ENCODE measurements at regions not wholly inside any gene's neighbourhood (a gene's known extent, or its start where the extent isn't known, plus 50 kb on each side); places are given as distances from the start of the nearest gene placed in this dataset.

DNA sequence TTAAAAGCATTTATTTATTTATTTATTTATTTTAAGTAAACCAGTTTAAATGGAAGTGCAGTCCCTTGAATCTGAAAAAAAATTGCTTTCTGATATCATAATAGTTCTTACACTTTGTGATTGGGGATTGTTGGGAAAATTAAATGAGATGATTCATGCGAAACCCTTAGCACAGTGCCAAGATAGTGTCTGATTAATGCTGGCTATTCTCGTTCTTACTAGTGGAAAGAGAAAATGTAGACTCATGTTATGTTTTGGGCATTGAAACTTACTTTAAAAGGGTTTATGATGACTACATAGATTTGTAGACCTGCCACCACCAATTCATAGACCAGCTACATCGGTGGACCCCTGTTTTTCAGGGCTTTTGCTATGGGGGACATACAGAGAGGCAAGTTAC, 229.2 kb upstream of the ZFP64 start:
- in situ Hi-C loops (cut with HindIII; ENCODE audit: low sequenced_read_pairs), result loop anchor here (5.0 kb wide), 1 partner anchor 71 kb away; no protein-coding TSS in a partner anchor

DNA sequence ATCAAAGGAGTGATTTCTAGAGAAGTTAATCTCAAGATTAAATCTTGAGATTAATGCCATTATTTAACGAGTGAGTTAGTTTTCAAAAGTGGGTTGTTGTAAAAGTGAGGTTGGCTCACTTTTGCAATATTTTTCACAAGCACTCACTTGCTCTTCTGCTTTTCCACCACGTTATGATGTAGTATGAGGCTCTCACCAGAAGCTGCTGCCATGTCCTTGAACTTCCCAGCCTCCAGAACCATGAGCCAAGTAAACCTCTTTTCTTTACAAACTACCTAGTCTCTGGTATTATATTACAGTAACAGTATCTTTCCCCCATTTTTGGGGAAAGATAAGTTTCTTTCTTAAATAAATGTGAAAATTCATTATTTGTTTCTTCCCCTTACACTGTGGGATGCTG, 227.6 kb upstream of the ZFP64 start:
- in situ Hi-C loops (cut with HindIII; ENCODE audit: low sequenced_read_pairs), result no loop called here

DNA sequence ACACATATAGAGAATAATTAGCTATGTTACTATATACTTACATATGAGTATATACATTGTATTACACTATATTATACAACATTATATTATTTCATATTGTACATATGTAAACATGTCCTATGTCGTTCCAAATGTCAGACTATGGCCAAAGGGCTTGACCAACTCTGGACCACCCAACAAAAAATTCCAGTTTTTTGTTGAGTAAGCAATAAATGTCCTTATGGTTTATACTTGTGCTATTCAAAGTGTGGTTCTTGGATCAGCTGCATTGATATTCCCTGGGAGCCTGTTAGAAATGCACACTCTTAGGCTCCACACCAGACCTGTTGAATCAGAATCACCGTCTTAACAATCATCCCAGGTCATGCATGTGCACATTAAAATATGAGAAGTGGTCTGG, 225.4 kb upstream of the ZFP64 start:
- in situ Hi-C loops (cut with HindIII; ENCODE audit: low sequenced_read_pairs), result no loop called here

DNA sequence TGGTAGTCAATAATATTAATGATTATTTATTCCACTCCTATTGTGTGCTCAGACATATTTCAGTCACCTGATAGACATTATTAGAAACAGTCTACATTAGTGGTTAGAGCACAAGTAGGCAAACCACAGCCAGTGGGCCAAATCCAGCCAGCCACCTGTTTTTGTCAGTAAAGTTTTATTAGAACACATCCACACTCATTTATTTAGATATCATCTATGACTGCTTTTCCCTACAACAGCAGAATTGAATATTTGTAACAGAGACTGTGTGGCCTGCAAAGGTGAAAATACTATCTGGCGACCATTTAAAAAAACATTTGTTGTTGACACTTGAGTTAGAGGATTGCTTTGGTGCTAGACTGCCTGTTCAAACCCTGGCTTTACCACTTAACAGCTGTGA, 220.0 kb upstream of the ZFP64 start:
- in situ Hi-C loops (cut with HindIII; ENCODE audit: low sequenced_read_pairs), result no loop called here

DNA sequence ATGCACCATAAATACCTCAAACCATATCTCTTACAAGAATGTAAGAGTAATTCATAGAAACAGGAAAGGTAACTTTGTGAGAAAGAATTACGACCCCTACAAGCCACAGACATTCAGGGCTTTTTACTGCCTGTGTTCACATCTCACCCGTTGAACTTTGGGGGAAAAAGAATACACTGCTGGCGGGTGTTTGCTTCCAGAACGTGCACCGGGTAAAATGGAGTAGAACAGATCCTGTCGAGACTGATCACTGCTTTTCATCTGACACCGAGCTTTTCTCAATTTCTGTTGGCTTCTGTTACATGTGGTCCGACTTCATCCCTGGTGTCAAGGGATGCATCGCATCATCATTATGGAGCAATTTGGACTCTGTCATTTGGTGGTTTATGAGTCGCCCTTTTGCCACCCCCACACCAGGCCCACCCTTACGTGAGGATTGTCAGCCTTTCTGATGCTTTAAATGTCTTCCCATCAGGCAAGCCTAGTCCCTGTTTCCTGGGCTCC, 219.2 kb upstream of the ZFP64 start:
- in situ Hi-C loops (cut with HindIII; ENCODE audit: low sequenced_read_pairs), result no loop called here

DNA sequence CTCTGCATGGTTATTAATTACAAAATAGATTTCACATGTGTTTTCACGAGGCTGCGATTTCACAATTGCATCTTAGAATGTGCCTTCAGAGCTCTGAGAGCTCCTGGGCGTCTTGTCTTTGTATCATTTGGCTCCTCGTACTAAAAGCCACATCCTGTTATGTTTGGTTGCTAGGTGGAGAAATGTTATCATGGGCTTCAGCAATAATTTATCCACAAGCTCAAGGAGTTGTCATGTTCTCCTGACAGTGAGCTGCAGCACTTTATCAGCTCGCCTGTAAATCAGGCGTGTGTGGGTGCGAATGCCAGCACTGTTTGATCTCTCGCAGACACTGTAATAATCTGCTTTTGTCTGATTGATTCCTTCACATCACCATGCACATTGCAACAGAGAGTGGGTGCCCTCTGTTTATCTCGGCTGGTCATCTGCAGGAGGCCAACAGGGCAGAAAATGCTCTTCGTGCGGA, 218.6 kb upstream of the ZFP64 start:
- in situ Hi-C loops (cut with HindIII; ENCODE audit: low sequenced_read_pairs), result no loop called here

DNA sequence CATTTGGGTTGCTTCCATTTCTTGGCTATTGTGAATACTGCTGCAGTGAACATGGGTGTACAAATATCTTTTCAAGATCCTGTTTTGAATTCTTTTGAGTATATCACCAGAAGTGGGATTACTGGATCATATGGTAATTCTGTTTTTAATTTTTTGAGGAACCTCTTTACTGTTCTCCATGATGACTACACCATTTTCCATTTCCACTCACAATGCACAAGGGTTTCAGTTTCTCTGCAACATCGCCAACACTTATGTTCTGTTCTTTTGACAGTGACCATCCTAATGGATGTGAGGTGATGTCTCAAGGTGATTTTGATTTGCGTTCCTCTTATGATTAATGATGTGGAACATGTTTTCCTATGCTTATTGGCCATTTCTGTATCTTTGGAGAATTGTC, 214.4 kb upstream of the ZFP64 start:
- in situ Hi-C loops (cut with HindIII; ENCODE audit: low sequenced_read_pairs), result no loop called here

DNA sequence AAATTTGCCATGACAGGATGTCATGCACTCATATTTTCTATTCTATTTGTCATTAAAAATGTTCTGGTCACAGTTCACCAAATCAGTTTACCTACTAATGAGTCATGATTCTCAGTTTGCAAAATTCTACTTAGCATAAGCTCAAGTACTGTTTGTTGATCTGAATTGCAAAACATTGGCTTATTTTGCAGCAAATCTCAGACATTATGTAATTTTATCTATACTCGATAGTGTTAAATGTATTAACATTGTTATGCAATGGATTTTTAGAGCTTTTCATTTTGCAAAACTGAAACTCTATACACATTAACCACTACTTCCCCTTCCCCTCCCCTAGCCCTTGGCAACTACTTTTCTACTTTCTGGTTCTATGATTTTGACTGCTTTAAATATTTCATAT, 213.8 kb upstream of the ZFP64 start:
- in situ Hi-C loops (cut with HindIII; ENCODE audit: low sequenced_read_pairs), result no loop called here

DNA sequence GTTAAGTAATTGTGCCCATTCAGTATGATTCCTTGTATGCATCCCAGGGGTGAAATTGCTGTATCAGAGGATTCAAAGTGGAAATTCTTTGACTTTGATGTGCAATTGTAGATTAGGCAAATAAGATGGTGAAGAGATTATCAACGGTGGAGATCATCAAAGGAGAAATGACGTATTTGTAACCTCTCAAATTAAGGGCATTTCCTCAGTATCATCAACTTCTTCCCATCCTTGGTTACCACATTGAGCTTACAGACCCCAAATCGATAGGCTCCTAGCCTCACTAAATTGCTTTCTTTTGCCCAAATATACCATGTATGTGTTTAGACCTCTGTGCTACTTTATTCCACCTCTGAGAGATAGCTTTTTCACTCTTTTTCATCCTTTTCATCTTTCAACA, 213.1 kb upstream of the ZFP64 start:
- in situ Hi-C loops (cut with HindIII; ENCODE audit: low sequenced_read_pairs), result no loop called here

DNA sequence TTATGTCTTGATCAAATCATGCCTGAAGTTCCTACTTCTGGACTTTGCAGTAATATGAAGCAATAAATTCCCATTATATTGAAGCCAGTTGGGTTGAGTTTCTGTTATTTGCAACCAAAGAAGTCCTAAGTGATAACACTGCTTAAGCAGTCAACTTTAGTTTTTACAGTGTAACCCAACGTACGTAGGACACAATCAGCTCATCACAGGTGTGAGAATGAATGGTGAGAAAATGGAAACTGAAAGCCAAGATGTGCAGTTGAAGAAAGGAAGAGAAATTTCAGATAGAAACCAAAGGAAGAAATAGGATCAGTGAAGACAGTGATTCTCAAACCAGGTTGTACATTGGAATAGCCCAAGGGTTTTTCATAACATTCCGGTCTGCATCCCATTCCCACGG, 211.4 kb upstream of the ZFP64 start:
- in situ Hi-C loops (cut with HindIII; ENCODE audit: low sequenced_read_pairs), result no loop called here

DNA sequence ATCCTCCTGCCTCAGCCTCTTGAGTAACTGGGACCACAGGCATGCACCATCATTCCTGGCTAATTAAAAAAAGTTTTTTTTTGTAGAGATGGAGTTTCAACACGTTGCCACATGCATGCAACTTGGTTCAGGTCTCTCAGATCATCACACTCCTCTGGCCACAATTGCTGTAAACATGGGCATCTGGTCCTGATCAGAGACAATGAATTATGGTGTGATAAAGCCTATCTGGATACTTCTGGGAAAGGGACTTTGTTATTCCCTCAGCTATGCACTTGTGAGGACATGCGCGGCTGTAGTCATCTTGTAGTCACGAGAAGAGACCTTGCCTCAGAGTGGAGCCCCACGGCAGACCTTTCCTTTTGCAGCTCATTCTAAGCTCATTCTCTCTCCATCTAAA, 210.9 kb upstream of the ZFP64 start:
- in situ Hi-C loops (cut with HindIII; ENCODE audit: low sequenced_read_pairs), result no loop called here

DNA sequence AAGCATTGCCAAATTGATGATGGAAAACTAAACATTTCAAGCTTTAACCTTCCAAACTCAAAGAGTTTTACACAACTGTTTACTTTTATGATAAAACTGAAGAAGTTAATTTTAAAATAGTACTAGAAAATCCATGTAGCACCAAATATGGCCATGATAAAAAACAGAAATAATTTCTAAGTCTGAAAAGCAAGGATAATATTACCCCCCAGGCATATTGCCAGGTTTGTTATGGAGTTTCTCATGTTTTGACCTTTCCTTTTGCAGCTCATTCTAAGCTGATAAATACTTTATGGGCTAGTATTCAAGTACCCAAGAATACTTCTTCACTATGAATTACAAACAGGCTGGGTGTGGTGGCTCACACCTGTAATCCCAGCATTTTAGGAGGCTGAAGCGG, 209.9 kb upstream of the ZFP64 start:
- in situ Hi-C loops (cut with HindIII; ENCODE audit: low sequenced_read_pairs), result no loop called here

DNA sequence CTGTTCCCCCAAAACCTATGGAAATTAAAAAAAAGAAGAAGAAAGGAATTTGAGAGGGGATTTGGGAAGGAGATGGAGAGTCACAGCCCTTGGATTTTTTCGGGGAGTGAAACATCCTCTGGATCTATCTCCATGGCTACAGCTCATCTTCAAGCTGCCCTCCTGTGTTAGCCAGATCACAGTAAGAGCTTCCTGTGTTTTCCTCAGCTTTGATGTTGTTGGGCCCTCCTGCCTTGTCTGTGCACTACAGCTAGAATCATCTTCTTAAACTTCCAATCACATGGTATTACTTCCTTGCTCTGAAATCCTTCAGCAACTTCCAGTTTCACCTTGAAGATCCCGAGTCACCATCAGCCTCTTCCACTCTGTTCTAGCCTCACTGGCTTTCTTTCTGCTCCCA, 207.8 kb upstream of the ZFP64 start:
- in situ Hi-C loops (cut with HindIII; ENCODE audit: low sequenced_read_pairs), result no loop called here

DNA sequence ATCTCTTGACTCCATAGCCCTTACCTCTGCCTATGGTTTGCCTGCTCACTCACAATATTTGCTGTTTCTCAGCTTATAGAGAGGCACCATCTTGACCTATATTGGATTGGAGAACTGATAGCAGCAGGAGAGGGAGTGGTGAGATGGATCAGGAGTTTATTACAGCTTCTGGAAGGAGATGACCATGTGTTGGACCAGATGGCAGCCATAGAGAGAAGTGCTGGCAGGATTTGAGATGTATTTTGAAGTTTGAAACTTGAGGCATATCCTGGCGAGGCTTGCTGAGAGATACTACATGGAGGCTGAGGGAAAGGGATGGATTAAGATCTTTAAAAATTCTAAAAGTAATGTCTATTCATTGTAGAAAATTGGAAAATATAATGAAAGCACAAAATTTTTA, 198.0 kb upstream of the ZFP64 start:
- in situ Hi-C loops (cut with HindIII; ENCODE audit: low sequenced_read_pairs), result no loop called here

DNA sequence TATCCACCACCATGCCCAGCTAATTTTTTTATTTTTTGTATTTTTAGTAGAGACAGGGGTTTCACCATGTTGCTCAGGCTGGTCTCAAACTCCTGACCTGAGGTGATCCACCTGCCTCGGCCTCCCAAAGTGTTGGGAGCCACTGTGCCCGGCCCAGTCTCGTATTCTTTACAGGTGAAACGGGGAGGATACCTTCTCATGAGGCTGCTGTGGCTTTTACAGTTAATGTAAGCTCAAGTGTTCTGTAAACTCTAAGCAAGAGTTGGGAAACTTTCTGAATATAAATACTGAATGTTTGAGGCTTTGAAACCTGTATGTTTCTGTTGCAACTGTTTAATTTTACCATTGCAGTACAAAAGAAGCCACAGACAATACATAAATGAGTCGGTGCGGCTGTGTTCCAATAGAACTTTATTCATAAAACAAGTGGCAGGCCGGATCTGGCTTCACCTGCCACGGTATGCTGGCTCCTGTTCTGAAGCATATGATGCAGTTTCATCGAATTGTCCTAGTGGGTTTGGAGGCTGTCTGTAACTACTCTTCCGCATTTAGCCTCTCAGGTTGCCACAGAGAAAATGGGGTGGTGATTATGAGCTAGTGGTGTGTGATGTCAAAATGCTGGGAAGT, 192.5 kb upstream of the ZFP64 start:
- in situ Hi-C loops (cut with HindIII; ENCODE audit: low sequenced_read_pairs), result no loop called here

DNA sequence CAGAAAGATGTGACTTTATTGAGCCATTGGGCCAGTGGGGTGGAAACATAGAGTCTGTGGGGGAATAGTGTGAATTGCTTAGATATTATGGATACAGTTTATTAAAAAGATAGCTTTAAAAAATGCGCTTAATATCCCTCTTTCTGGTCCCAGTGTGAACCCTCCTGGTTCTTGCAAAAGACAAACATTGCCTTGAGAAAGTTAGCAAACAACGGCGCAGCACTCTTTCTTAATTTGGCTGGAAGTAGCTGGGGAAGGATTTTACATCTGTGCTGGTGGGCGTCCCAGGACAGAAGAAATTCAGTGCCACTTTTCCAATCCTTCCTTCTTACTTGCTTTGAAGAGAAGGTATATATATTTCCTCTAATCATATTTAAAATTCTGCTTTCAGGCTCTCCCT, 191.4 kb upstream of the ZFP64 start:
- in situ Hi-C loops (cut with HindIII; ENCODE audit: low sequenced_read_pairs), result no loop called here

DNA sequence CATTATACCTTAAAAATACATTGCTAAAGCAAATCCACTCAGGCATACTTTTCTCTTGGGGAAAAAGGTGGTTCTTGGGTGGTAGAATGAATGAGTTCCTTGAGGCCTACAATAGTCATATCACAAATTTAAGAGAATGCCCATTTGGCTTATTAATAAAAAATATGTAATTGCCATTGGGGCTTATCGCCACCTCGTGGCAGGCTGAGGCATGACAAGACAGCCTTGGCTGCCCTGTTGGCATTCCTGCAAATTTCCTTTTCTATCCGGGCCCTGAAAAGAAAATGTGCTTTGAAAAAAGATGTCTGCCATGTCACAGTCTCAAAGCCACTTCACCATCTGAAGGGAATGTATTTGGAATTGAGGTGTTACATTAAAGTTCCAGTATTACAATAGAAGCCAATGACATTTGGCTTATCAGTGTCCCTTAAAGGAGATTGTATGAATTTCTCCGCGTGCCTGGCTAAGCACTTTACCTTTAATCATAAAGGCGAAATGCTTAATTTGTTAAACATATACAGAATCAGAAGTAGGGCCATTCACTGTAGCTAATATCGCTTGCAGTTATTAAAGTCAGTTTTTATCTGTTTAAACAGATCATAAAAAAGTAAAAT, 188.3 kb upstream of the ZFP64 start:
- in situ Hi-C loops (cut with HindIII; ENCODE audit: low sequenced_read_pairs), result no loop called here

DNA sequence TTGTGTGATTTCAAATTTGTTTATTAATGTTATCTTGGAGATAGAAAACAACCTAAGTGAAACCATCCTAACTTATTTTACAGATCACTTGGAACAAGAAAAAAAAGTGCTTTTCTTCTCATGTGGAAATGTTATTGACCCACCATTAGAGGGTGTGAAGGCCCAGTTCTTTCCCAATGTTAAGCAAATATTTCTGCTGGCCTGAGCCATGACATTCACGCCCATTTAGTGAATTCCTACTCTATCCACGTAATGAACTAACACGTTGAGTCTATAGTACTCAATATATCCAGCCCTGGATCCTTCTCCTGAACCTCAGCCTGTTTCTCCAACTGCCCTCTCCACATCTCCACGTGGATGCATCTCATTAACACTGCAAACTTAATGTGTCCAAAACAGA, 180.6 kb upstream of the ZFP64 start:
- in situ Hi-C loops (cut with HindIII; ENCODE audit: low sequenced_read_pairs), result no loop called here

DNA sequence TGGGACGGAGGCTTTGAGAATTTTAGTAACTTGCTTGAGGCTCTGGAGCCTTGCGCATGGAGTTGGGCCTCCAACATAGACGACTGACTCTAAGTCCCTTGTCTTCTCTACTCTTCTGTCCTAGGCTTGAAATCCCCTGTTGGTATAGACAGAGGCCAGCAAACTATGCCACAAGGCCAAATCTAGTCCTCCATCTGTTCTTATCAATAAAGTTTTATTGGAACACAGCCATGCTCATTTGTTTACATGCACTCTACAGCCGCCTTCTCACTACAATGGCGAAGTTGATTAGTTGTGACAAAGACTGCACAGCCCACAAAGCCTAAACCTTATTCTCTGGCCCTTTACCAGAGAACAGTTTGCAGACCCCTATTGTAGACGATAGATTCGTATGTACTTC, 174.1 kb upstream of the ZFP64 start:
- in situ Hi-C loops (cut with HindIII; ENCODE audit: low sequenced_read_pairs), result no loop called here

DNA sequence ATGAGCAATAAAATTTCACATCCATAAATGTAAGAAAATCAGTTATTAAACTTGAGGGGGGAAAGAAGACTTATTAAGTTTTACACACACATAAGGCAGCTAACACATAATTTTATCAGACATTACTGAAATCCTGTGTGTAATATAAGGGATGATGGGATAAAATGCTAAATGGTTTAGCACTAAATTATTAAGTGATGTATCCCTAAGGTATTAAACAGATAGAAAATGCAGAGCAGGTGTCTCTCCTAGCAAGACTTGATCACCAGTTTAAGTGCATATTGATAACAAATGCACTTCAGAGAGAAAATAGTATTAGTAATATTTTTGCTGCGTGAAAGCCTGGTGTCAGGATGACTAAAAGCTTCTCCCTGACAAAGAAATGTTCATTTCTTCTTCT, 172.8 kb upstream of the ZFP64 start:
- in situ Hi-C loops (cut with HindIII; ENCODE audit: low sequenced_read_pairs), result no loop called here

DNA sequence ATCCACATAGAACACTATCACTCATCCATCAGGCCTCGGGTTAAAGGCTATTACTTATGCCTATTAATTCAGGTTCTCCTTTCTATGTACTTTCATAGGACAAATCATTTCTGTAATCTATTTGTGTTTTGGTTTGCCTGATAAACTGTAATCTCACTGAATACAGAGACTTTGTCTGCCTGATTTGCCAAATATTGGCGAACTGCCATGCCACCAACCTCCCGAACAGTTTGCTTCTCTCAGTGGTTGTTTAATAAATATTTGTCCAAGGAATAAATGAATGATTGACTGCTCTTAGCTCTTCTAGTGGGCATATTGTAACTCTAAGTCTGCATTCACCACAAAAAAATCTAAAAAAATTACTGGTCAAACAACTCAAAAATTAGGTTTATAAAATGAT, 170.1 kb upstream of the ZFP64 start:
- in situ Hi-C loops (cut with HindIII; ENCODE audit: low sequenced_read_pairs), result no loop called here

DNA sequence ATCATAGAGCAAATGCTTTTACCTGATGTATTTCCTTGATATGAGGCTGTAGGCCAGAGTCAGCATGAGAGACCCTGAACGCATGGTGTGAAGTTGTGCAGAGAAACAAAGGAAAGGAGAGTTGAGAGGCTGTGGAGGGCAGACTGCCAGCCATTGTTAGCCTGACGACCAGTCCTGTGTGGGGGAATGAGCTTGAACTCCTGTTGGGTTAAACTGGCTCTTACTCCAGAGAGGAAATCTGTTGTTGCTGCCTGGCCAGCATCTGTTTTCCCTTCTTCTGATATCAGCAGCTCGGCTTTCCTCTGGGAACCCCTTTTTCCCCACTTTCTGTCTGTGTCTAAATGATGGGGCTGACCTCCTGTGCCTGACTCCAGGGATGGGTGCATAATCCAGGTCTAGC, 158.2 kb upstream of the ZFP64 start:
- in situ Hi-C loops (cut with HindIII; ENCODE audit: low sequenced_read_pairs), result no loop called here

DNA sequence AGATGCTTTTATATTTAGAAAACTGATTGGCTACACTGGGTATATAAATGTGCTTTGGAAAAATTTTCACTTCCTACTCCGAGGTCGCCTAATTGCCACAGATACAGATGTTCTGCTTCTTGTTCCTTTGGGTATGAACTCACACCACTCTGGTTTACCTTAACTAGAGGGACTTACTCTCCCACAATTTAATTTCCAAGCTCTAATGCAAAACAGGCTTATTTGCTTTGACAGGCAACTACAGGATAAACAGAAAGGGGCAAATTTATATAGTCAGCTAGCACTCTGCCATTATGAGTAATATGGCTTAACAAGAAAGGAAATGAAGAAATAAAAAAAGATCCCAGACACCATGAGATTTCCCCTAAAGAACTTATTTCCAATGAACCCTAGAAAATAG, 156.9 kb upstream of the ZFP64 start:
- in situ Hi-C loops (cut with HindIII; ENCODE audit: low sequenced_read_pairs), result no loop called here

Measured in endothelial cell of hepatic sinusoid (primary cell).